ENCODE measurements at regions not wholly inside any gene's neighbourhood (a gene's known extent, or its start where the extent isn't known, plus 50 kb on each side); places are given as distances from the start of the nearest gene placed in this dataset.
"Not testable (repeated sequence)": the region's sequence is repeated elsewhere in the genome, so short reads cannot be mapped to it uniquely, and the experiment has no call there.

GRCh38 chr6:14417377-14417776, 299.8 kb downstream of the CD83 start:
- H3K4me3 ChIP-seq (ENCODE audit: low read depth, low read length), result no peak overlapping the region
- H3K27me3 ChIP-seq (ENCODE audit: control insufficient read depth, insufficient read depth, low read length), result no peaks in the 10 kb centered on the region
- no peak for DNase-seq (ENCODE audit: low read depth)
- TF ChIP-seq CTCF (IDR thresholded peaks at IDR 0.05; ENCODE audit: insufficient read depth, low read length, poor library complexity, severe bottlenecking), result no peak
- no peaks in the 10 kb centered on the region for H3K36me3 ChIP-seq (ENCODE audit: control insufficient read depth, insufficient read depth, low read length)

- not testable (repeated sequence) for H3K36me3 ChIP-seq (ENCODE audit: control insufficient read depth, insufficient read depth, low read length); H3K27me3 ChIP-seq (ENCODE audit: control insufficient read depth, insufficient read depth, low read length); H3K4me3 ChIP-seq (ENCODE audit: low read depth, low read length); DNase-seq (ENCODE audit: low read depth)
Measured at GRCh38 chr6:14419224-14419623, 301.7 kb downstream of the CD83 start.

GRCh38 chr6:14422061-14422460, 304.5 kb downstream of the CD83 start:
- no peaks in the 10 kb centered on the region for H3K36me3 ChIP-seq (ENCODE audit: control insufficient read depth, insufficient read depth, low read length)
- TF ChIP-seq CTCF (IDR thresholded peaks at IDR 0.05; ENCODE audit: insufficient read depth, low read length, poor library complexity, severe bottlenecking), result no peak
- no peak overlapping the region for H3K4me3 ChIP-seq (ENCODE audit: low read depth, low read length)
- no peak for DNase-seq (ENCODE audit: low read depth)
- no peaks in the 10 kb centered on the region for H3K27me3 ChIP-seq (ENCODE audit: control insufficient read depth, insufficient read depth, low read length)

GRCh38 chr6:14422917-14423316, 305.3 kb downstream of the CD83 start:
- TF ChIP-seq CTCF (IDR thresholded peaks at IDR 0.05; ENCODE audit: insufficient read depth, low read length, poor library complexity, severe bottlenecking), result no peak
- Histone ChIP-seq H3K4me3 (ENCODE audit: low read depth, low read length) (no peak overlapping the region), H3K27me3 (ENCODE audit: control insufficient read depth, insufficient read depth, low read length) (no peaks in the 10 kb centered on the region), H3K36me3 (ENCODE audit: control insufficient read depth, insufficient read depth, low read length) (no peaks in the 10 kb centered on the region)
- no peak for DNase-seq (ENCODE audit: low read depth)

- H3K4me3 ChIP-seq (ENCODE audit: low read depth, low read length), result no peak overlapping the region
- no peaks in the 10 kb centered on the region for H3K27me3 ChIP-seq (ENCODE audit: control insufficient read depth, insufficient read depth, low read length)
- no peaks in the 10 kb centered on the region for H3K36me3 ChIP-seq (ENCODE audit: control insufficient read depth, insufficient read depth, low read length)
- DNase-seq (ENCODE audit: low read depth), result no peak
- no peak for TF ChIP-seq CTCF (IDR thresholded peaks at IDR 0.05; ENCODE audit: insufficient read depth, low read length, poor library complexity, severe bottlenecking)
Measured at GRCh38 chr6:14423330-14423729, 305.8 kb downstream of the CD83 start.

GRCh38 chr6:14423955-14424354, 306.4 kb downstream of the CD83 start:
- no peak for DNase-seq (ENCODE audit: low read depth)
- H3K27me3 ChIP-seq (ENCODE audit: control insufficient read depth, insufficient read depth, low read length), result no peaks in the 10 kb centered on the region

More at GRCh38 chr6:14423955-14424354, 306.4 kb downstream of the CD83 start:
- Histone ChIP-seq H3K36me3 (ENCODE audit: control insufficient read depth, insufficient read depth, low read length) (no peaks in the 10 kb centered on the region), H3K4me3 (ENCODE audit: low read depth, low read length) (no peak overlapping the region)
- no peak for TF ChIP-seq CTCF (IDR thresholded peaks at IDR 0.05; ENCODE audit: insufficient read depth, low read length, poor library complexity, severe bottlenecking)
